Sigmoid colon (tissue), 4 donors: ENCODE measurements at regions not wholly inside any gene's neighbourhood (a gene's known extent, or its start where the extent isn't known, plus 50 kb on each side); places are given as distances from the start of the nearest gene placed in this dataset.

ENCODE experiments used
- EP300 ChIP-seq, 4 donors: sonication (generic); formaldehyde crosslinking; IDR thresholded peaks; one replicate each; pipeline ENCODE4 v1.6.1; 2017; ENCODE audit warnings: antibody characterized with exemption in 4 of 4
- POLR2A ChIP-seq, 2 donors: fragments of 450-650 bp; IDR thresholded peaks; one replicate each; pipeline ENCODE4 v1.6.1; 2016; ENCODE audit warnings: antibody characterized with exemption in 2 of 2, mild to moderate bottlenecking in 2 of 2, moderate library complexity in 2 of 2
- POLR2AphosphoS5 ChIP-seq, 4 donors: sonication (generic); formaldehyde crosslinking; IDR thresholded peaks; one replicate each; pipeline ENCODE4 v1.6.1; 2017; ENCODE audit warnings: antibody characterized with exemption in 4 of 4
- TF ChIP-seq, protein P1 (sequence below), 4 experiments: fragments of 450-650 bp in 3 of 4; fragments of 200-600 bp in 1 of 4; IDR thresholded peaks; one replicate each; pipeline ENCODE4 v1.5.1; 2016 to 2019; ENCODE audit warnings: antibody characterized with exemption in 4 of 4, mild to moderate bottlenecking in 3 of 4, moderate library complexity in 2 of 4

DNA sequence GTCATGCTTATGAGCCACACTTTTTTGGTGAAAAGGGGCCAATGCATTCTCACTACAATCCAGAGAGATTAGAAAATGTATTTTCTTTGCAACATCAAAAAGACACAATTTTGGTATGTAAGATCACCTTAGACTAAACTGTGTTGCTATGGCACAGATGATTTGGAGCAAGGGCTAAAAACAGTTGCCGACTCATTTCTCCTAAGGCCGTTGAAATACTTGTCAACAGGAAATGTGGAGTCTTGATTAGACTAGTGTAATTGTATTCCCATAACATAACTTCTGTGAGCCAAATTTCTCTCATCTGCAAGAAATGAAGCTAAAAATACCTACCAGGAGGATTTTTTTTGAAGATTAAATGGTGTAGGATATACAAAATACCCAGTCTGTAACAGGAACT is 2547.7 kb downstream of the ARAP2 start:
- TF ChIP-seq, protein P1, sequence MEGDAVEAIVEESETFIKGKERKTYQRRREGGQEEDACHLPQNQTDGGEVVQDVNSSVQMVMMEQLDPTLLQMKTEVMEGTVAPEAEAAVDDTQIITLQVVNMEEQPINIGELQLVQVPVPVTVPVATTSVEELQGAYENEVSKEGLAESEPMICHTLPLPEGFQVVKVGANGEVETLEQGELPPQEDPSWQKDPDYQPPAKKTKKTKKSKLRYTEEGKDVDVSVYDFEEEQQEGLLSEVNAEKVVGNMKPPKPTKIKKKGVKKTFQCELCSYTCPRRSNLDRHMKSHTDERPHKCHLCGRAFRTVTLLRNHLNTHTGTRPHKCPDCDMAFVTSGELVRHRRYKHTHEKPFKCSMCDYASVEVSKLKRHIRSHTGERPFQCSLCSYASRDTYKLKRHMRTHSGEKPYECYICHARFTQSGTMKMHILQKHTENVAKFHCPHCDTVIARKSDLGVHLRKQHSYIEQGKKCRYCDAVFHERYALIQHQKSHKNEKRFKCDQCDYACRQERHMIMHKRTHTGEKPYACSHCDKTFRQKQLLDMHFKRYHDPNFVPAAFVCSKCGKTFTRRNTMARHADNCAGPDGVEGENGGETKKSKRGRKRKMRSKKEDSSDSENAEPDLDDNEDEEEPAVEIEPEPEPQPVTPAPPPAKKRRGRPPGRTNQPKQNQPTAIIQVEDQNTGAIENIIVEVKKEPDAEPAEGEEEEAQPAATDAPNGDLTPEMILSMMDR (IDR thresholded peaks at IDR 0.05) = no peak
- no peak for TF ChIP-seq POLR2A (IDR thresholded peaks at IDR 0.05)
- no peak for TF ChIP-seq POLR2AphosphoS5 (IDR thresholded peaks at IDR 0.05)
- no peak for TF ChIP-seq EP300 (IDR thresholded peaks at IDR 0.05)
